Muscle layer of duodenum (tissue), 2 donors: ENCODE measurements at regions not wholly inside any gene's neighbourhood (a gene's known extent, or its start where the extent isn't known, plus 50 kb on each side); places are given as distances from the start of the nearest gene placed in this dataset.

Experiments used
- H3K27ac ChIP-seq: one replicate; pipeline ENCODE4 v1.7.0; 2013; ENCODE audit warnings: mild to moderate bottlenecking, low read length
- H3K27me3 ChIP-seq: one replicate; pipeline ENCODE4 v1.7.0; 2013; ENCODE audit warnings: low read depth, mild to moderate bottlenecking, control low read depth, low read length
- H3K36me3 ChIP-seq, 2 donors: one replicate each; pipeline ENCODE4 v1.7.0; 2013; ENCODE audit warnings: low read length in 2 of 2, control low read depth in 1 of 2, mild to moderate bottlenecking in 1 of 2; ENCODE audit not compliant: insufficient read depth in 2 of 2, control insufficient read depth in 1 of 2
- H3K4me1 ChIP-seq, 2 donors: one replicate each; pipeline ENCODE4 v1.7.0; 2013; ENCODE audit warnings: low read length in 2 of 2, mild to moderate bottlenecking in 2 of 2, control low read depth in 1 of 2, moderate library complexity in 1 of 2; ENCODE audit not compliant: insufficient read depth in 2 of 2, control insufficient read depth in 1 of 2
- H3K4me3 ChIP-seq, 2 donors: one replicate each; pipeline ENCODE4 v1.7.0; 2013; ENCODE audit warnings: low read length in 2 of 2, low read depth in 1 of 2, mild to moderate bottlenecking in 1 of 2
- H3K9me3 ChIP-seq, 2 donors: one replicate each; pipeline ENCODE4 v1.7.0; 2013; ENCODE audit warnings: low read length in 2 of 2, control low read depth in 1 of 2, mild to moderate bottlenecking in 1 of 2; ENCODE audit not compliant: control insufficient read depth in 1 of 2
- donor health status: healthy.

DNA sequence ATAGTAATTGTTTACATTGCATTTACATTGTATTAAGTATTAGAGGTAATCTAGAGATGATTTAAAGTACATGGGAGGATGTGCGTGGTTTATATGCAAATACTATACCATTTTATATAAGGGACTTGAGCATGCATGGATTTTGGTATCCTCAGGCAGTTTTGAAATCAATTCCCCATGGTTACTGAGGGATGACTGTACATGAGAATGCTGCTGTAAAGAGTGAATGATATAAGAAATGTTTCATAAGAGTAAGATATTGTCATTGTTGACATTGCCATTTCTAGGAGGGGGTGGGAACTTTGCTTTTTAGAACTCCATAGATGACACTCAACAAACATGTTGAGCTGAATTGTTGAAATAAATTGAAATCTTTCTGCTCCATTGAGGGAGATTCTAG lies 185.0 kb downstream of the SEMA6A start:
- H3K27ac ChIP-seq = no peak overlapping the region
- no peaks in the 10 kb centered on the region for H3K9me3 ChIP-seq
- no peaks in the 10 kb centered on the region for H3K27me3 ChIP-seq

DNA sequence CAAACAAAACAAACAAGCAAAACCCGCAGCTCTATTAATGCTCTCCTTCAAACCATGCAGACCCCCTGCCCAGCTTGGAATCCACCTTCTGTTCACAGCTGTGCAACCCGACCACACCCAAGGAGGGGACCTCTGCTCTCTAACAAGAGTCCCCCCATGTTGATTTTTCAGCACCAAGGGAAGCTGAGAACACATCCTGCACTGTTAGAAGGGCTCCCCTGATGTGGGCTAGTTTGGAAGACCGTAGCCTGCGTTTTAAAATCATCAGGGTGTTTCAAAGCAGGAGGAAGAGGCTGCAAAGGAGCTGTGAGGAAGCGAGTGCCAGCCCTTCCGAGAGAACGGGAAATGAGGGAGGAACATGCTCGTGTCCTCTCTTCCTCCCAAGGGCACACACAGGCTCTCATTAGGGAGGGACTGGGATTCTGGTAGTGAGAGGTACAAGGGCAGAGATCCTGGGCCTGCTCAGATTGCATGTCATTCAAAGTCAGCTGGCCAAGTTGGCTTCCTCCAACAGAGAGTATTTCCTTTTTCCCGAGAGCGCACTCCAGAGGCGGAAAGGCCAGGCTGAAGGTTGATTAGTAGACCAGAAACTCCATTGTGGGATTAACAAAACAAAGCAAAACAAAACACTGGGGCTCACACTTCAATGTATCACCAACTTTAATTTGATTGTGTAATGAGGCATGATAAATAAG lies 185.9 kb downstream of the SEMA6A start:
- no peak overlapping the region for H3K4me3 ChIP-seq
- H3K9me3 ChIP-seq = no peaks in the 10 kb centered on the region
- H3K27me3 ChIP-seq = no peaks in the 10 kb centered on the region
- H3K36me3 ChIP-seq = no peaks in the 10 kb centered on the region
- H3K27ac ChIP-seq = no peak overlapping the region
- H3K4me1 ChIP-seq = no peaks in the 10 kb centered on the region

More for the DNA sequence above, 185.0 kb downstream of the SEMA6A start:
- Histone ChIP-seq H3K4me1 (no peaks in the 10 kb centered on the region), H3K4me3 (no peak overlapping the region), H3K36me3 (no peaks in the 10 kb centered on the region)

DNA sequence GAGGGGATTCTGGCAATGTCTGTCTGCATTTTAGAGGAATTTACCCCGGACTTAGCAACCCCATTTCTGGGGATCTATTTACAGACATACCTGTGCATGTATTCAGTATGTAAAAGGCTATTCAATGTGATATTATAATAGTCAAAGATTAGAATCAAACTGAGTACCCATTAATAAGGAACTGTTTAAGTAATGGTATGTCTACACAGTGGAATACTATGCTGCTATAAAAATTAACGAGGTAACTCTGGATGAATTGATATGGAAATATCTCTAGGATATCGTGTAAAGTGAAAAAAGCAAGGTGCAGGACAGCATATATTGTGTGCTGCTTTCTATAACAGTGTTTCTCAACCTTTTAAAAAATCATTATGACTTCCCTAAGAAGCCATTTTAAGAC lies 186.9 kb downstream of the SEMA6A start:
- Histone ChIP-seq H3K27me3 (no peaks in the 10 kb centered on the region), H3K9me3 (no peaks in the 10 kb centered on the region), H3K27ac (no peak overlapping the region), H3K4me1 (no peaks in the 10 kb centered on the region), H3K36me3 (no peaks in the 10 kb centered on the region), H3K4me3 (no peak overlapping the region)

DNA sequence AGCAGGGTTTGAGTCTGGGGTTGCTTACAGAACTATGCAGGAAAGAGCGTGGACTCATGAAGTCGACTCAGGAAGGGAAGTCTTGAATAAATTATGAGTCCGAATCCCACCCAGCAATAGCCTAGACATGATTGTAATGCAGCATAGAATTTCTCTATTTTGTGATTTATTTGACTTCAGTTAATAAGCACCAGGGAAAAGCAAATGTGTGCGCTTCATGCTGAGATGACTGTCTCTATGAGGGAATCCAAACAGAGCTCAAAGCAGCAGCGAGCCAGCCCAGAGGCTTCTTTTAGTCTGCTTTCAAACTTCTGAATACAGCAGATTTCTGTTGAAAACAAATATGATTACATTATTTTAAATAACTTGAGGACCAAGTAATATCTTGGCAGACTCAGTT lies 188.0 kb downstream of the SEMA6A start:
- Histone ChIP-seq H3K27me3 (no peaks in the 10 kb centered on the region), H3K4me1 (no peaks in the 10 kb centered on the region), H3K9me3 (no peaks in the 10 kb centered on the region), H3K36me3 (peaks cover 0 to 3% of the 10 kb centered on the region in 2 donors), H3K27ac (no peak overlapping the region), H3K4me3 (no peak overlapping the region)

DNA sequence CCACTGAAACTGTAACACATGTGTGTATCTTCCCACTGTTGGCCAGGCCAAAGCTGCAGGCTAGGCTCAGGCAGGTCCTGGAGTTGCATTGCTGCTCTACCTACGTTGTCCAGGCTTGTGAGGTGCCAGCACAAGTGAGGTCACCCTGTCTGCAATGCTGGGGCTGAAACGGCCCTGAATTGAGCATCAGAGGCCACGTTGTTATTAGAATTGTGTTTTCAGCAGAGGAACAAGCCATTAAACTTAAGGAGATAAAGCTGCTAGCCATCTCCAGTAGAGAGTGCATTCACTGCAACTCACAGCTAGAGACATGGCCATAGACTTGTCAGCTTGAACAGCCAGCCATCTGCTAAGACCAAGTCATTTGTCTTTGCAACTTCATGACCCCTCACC lies 191.8 kb downstream of the SEMA6A start:
- no peaks in the 10 kb centered on the region for H3K27me3 ChIP-seq
- no peak overlapping the region for H3K27ac ChIP-seq
- H3K9me3 ChIP-seq = no peaks in the 10 kb centered on the region

DNA sequence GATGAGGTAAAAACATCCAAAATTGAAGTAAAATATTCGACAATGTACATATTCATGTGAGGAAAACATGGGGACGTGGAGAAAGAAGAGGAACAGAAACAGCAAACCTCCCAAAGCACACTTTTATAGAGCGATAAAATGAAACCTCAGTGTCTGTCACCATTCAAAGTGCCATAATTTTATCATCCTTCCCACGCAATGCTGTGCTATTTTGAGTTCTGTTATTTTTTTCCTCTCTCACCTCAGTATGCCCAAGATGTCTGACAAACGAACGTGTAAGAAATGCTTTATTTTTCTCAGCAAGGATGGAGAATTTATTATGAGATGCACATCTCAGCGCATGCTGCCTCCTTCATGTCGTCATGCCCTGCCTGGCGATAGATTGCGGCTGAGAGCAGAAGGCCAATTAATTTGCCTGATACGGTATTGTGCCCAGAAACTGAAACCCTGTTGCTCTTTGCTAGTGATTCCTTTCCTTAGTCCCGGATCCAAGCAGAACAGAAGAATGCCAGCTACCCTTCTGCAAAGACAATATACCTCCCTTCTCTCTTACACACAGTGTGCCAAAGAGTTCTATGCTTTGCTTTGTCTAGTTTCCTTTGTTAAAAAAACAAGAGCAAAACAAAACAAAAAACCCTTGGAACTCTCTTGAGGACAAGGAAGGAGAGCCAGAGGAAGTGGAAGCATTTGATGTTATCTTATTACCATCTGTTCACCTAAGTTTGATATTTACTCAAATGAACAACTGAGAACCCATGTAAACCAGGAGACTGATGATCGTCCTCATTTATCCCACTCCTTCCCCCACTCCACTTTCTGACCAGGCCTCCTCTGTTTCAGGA lies 192.4 kb downstream of the SEMA6A start:
- no peak overlapping the region for H3K27ac ChIP-seq
- H3K9me3 ChIP-seq = no peaks in the 10 kb centered on the region
- no peak overlapping the region for H3K4me3 ChIP-seq
- no peaks in the 10 kb centered on the region for H3K27me3 ChIP-seq
- no peaks in the 10 kb centered on the region for H3K4me1 ChIP-seq
- H3K36me3 ChIP-seq = peaks cover 0 to 3% of the 10 kb centered on the region in 2 donors

More for the DNA sequence above, 191.8 kb downstream of the SEMA6A start:
- Histone ChIP-seq H3K36me3 (peaks cover 0 to 3% of the 10 kb centered on the region in 2 donors), H3K4me1 (no peaks in the 10 kb centered on the region), H3K4me3 (no peak overlapping the region)

DNA sequence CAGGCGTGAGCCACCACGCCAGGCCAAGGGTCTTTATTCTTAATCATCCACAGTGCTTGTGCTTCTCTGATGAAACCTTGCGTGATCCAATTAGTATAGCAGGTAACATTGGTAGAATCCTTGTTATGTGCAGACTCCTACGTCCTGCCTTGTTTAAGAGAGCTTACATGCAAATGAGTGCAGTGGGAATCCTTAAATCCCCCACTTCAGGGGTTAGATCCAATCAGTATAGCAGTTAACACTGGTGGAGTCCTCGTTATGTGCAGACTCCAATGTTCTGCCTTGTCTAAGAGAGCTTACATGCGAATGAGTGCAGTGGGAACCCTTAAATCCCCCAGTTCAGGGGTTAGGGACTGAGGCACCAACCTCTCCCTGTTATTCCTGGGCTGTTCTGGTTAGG lies 193.4 kb downstream of the SEMA6A start:
- Histone ChIP-seq H3K36me3 (peaks cover 0 to 3% of the 10 kb centered on the region in 2 donors), H3K27ac (no peak overlapping the region), H3K27me3 (no peaks in the 10 kb centered on the region), H3K9me3 (no peaks in the 10 kb centered on the region), H3K4me3 (no peak overlapping the region), H3K4me1 (no peaks in the 10 kb centered on the region)

DNA sequence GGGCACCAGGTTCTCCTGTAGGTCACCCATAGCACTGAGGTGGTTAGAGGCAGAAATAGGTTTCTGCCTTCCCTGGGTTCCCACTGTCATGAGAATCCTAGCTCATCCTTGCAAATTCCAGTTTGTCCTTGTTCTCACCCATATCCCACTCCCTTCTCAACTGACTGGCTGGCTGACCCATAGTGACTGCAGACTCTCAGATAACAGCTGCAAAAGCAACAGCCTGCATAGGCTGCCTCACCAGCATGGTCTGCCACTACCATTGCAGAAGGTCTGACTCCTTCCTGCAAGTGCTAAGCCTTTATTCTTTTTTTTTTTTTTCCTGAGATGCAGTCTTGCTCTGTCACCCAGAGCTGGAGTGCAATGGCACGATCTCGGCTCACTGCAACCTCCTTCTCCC lies 194.0 kb downstream of the SEMA6A start:
- no peaks in the 10 kb centered on the region for H3K9me3 ChIP-seq
- H3K4me1 ChIP-seq = no peaks in the 10 kb centered on the region
- H3K4me3 ChIP-seq = no peak overlapping the region
- peaks cover 0 to 3% of the 10 kb centered on the region in 2 donors for H3K36me3 ChIP-seq
- H3K27ac ChIP-seq = no peak overlapping the region
- no peaks in the 10 kb centered on the region for H3K27me3 ChIP-seq

DNA sequence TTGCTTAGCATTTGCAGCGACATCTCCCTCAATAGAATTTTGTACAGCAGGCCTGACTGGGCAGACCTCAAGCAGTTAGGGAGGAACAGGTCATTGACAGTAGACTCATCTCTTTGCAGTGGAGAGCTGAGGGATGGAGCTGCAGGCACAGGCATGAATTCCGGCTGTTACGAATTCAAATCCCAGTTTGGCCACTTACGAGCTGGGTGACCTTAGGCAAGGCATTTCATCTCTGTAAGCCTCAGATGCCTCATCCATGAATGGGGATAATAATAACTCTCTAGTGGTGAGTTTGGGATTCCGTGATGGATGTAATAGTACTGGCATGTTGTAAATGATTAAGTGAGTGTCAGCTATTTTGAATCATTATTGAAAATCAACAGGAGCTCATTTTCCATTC lies 195.3 kb downstream of the SEMA6A start:
- Histone ChIP-seq H3K27ac (no peak overlapping the region), H3K36me3 (peaks cover 0 to 3% of the 10 kb centered on the region in 2 donors), H3K9me3 (no peaks in the 10 kb centered on the region), H3K27me3 (no peaks in the 10 kb centered on the region), H3K4me1 (no peaks in the 10 kb centered on the region), H3K4me3 (no peak overlapping the region)

DNA sequence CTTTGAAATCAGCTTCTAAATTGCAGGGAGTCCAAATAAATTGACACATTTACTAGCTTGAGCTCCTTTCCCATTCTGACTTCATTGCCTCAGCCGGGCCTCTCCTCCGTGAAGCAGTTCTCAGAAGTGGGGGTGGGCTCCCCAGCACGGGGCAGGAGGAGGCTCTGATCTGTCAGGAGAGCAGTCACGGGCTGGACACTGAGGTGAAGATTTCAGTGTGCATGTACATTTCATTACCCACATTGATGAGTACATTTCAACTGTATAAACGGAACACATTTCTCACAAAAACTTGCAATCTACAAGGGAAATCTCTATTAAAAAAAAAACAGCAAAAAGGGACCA lies 195.9 kb downstream of the SEMA6A start:
- H3K9me3 ChIP-seq = no peaks in the 10 kb centered on the region
- H3K36me3 ChIP-seq = peaks cover 0 to 3% of the 10 kb centered on the region in 2 donors
- H3K4me1 ChIP-seq = no peaks in the 10 kb centered on the region
- H3K4me3 ChIP-seq = no peak overlapping the region
- H3K27me3 ChIP-seq = no peaks in the 10 kb centered on the region
- H3K27ac ChIP-seq = no peak overlapping the region

DNA sequence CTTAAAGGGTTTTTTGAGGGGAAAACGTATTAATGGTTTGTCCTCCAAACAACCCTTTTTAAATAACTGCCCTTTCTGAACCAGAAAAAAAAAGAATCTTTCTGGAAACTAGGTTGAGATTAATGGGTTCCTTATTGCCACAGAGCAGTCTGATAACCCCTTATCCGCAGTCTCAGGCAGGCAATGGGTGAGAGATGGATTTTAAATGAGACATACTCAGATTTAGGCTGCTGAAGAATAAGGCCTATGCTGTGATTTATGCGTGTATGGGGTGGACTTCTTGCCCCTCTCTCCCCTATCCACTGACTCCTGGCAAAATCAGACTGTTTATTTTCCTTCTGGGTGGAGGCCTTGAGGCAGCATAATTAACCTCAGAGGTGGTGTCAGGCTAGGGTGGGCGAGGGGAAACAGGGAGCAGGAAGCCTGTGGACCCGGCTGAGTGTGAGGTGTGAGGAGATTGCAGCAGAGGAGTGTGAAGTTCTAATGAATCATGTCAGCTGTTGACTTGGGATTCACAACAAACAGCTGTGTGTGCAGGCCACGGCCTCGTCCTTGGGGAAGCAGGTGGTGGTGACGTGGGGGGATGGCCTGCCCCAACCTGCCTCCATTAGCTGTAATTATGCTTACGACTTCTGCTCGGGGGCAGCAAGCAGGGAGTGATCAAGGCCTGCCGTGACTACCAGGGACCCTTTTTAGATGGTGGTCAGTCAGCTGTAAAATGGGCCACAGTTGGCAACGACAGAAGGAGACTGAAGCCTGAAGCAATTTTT lies 196.4 kb downstream of the SEMA6A start:
- Histone ChIP-seq H3K4me3 (no peak overlapping the region), H3K36me3 (peaks cover 0 to 3% of the 10 kb centered on the region in 2 donors), H3K27me3 (no peaks in the 10 kb centered on the region), H3K4me1 (no peaks in the 10 kb centered on the region), H3K9me3 (no peaks in the 10 kb centered on the region), H3K27ac (no peak overlapping the region)
